NCI-H146 treated with DMSO at 0.1 percent for 48 hours (cell line): ENCODE measurements at regions not wholly inside any gene's neighbourhood (a gene's known extent, or its start where the extent isn't known, plus 50 kb on each side); places are given as distances from the start of the nearest gene placed in this dataset.

Source experiments
- DNase-seq: peaks from one replicate; lab custom pipeline; 2025; ENCODE audit not compliant: unreplicated experiment; lab: John Stamatoyannopoulos, UW

DNA sequence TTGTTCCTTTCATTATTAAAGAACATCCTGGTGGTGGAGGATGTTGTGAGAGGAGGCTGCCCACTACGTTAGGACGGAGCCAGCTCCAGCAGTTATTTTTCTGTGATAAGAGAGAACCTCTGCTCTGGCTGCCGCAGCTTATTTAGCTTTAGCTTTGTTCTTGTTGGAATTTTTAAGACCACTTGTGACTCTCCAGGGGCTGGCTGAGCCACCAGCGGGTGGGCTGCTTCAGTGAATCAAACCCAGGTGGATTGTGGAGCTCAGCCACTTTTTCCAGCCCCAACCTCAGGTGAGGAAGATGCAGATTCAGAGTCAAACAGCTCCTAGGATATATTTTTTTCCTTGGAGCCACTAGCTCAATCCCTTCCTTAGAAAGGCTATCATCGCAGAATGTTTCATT, 83.1 kb upstream of the CTTNBP2NL start:
- DNase-seq, result no peak

DNA sequence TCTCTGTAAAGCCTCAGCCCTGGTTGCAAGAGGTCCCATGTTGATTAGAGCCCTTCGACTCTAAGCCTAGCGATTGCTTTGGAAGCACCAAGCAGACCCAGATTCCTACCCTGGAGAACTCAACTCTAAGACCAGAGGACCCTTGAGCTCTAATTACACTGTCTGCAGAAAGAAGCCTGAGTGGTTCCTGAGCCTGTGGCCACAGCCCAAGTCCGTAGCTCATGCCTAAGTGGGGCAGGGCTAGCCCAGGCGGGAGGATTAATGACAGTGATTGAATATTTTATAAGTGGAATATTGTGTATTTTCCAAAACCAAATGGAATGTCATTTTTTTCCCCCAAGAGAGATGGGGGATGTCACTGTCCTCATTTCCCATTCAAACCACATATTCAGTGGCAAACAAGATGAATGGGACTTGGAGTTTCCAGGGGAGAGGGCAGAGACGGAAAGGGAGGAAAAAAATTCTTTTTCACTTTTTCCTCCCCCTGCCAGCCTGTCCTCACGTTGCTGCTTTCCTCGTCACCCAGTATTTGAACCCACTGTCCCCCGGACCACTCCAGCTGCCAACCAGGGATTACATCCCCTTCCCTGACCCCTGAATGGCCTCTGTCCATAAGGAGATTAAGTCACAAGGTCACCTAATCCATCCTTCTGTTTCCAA, 79.6 kb upstream of the CTTNBP2NL start:
- DNase-seq, result no peak

DNA sequence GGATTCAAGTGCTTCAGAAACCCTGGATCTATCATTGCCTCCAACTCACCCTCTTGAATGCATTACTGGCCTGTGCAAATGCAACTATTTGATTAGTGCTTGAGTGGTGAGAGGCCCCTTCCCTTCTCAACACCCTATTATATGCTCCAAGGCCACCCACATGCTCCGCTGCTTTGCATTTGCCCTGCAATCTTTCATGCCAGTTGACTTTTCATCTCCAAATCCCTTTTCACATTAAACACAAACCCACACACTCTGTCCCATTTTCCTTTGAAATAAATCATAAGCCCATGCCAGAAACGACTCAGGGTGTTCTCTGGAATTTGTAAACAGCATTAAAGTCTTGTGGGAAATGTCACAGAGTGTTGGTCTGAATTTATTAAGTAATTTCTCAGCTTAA, 78.9 kb upstream of the CTTNBP2NL start:
- no peak for DNase-seq

DNA sequence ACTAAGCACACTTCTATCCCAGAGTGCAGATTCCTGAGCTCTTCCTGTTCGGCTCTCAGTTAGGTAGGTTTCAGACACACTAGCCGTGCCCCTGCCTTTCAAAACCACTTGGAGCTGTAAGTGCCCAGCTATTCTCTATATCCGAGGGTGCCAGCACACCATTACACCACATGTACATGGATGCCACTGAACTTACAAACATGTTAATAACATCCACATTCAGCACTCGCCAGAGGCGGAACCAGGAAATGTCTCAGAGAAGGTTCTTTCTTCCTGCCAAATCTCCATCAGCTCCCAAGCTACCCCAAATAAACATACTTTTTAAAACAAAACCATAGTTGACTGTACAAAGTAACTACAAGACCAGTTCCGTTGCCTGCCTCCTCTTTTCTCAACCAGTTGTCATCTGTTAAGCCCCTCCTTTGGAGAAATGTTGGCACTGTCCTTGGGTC, 78.4 kb upstream of the CTTNBP2NL start:
- no peak for DNase-seq

DNA sequence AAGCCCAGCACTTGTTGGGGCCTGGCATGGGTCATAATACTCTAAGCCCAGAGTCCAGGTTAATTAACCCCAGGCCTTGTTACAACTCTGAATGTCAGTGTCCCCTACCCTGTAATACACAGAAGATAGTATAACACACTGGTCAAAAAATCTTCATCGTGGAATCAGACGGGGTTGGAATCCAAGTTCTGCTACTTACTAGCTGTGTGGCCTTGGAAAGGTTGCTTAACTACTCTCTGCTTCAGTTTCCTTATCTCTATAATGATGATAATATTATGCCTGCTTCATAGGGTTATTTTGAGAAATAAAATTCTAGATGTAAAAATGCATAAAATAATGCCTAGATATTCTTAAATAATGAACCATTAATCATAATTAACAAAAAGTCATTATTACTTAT, 77.8 kb upstream of the CTTNBP2NL start:
- no peak for DNase-seq

DNA sequence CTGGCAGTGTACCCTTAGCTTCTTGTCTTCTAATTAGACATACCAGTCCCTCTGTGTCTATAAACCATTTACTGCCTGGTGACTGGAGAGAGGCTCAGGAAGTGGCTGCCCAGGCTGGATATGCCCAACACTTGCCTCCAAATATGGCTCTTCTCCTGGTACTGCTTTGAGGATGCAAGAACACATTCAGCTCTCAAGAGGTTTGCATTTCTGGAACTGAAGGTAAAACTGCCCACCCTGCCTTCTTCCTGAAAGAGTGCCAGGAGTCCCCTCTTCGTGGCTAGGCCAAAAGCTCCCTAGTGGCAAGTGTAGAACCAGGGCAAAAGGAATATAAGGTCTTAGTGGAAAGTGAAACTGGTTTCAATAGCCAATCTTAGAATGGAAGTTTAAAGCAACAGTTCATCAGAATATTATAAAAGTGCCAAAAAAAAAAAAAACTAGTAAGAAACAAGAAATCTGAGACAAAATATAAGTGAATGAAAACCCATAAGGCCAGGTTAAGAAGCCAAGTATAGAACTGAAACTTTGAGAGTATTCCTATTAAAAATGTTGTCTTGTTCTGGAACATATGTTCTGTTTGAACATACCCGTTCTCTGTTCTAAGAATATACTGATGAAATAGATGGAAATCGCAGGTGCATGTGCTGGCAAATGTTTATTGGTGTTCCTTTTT, 77.2 kb upstream of the CTTNBP2NL start:
- DNase-seq, result no peak

DNA sequence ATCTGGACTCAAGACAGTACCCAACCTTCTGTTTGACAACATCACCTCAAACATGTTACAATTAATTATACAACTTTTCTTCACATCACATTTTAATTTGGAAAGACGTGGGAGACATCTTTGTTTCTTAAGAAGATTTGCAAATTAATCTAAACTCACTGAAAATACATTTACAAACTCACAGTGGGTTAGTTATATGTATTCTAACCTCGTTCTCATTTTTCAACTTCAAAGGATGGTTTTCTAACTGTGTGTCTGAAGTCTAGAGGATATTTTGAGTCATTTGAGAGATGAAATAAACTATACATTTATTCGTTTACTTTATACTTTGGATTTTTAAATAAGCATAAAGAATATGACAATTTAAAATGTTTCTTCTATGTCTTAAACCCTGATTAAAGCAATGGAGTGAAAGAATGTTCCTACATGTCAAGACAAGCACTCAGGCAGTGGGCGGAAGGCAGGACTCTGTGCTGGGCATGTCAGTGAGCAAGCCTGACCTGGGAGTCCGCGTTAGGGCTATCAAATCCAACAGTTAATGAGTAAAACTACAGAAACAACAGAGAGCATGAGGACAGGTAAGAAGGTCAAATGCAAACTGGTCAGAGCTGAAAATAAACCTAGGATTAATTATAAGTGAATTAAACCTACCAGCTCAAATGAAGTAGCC, 76.5 kb upstream of the CTTNBP2NL start:
- no peak for DNase-seq

DNA sequence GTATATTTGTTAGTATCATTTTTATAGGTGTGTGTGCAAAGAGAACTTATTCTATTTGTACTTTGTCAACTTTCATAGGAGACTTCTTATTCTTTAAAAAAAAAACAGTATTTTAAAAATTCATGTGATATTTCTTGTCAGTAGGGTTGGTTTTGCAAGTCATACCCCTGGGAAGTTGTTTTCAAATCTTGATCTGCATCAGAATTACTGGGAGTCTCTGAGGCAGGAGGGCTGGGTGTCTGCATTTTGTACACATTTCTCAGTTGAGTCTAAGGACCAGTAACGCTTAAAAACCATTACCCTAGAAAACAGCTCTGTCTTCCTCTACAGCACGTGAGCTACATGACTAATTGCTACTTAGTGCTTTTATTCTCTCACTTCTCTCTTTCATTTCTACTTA, 76.0 kb upstream of the CTTNBP2NL start:
- DNase-seq, result no peak

- no peak for DNase-seq
These were observed 74.0 kb upstream of the CTTNBP2NL start for GRCh38 chr1:112322018-112322417.

DNA sequence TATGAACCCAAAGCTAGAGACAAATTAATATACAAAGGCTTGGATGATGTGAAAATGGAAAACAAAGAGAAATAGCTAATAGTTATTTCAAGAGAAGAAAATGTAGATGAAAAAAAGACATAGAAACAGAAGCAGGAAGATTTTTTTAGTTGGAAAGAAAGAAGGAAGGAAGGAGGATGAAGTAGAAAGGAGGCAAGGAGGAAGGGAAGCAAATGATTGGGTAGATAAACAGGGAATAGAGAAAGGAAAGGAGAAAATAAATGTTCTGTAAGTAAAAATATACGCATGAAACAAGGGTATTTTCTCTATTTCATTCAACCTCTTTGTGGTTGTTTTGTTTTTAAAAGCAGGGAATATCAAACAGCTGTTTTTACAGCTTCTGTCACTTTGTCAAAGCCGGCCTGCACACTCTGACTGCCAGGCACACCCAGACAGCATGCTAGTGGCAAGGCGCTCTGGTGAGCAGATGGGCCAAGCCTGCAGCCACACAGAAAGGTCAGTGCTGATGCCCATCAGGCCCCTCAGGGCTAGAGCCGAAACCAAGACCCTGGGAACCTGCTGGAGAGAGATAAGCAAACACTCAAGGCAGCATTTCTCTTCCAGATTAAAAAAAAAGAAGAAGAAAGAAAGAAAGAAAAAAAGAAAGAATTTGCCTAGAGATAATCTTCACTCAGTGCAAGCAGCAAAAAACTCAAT, 72.9 kb upstream of the CTTNBP2NL start:
- no peak for DNase-seq

DNA sequence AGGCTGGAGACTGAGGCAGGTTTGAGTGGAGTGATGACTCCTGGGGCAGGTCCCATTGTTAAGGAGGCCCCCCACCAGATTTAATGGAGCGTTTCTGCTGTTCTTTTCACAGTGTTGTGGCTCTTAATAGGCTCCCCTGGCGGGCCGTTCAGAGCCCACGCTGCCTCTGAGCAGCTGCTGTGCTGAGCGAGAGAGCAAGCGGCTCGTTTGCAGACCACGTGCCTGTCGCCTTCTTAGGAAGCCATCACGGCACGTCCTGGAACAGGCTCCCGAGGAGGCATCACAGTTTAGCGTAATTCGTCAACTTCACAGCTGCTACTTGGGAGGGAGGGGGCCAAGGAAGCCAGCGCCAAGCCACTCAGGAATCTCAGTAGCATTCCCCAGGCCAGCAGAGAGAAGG, 70.5 kb upstream of the CTTNBP2NL start:
- DNase-seq, result peak; percentile 68

DNA sequence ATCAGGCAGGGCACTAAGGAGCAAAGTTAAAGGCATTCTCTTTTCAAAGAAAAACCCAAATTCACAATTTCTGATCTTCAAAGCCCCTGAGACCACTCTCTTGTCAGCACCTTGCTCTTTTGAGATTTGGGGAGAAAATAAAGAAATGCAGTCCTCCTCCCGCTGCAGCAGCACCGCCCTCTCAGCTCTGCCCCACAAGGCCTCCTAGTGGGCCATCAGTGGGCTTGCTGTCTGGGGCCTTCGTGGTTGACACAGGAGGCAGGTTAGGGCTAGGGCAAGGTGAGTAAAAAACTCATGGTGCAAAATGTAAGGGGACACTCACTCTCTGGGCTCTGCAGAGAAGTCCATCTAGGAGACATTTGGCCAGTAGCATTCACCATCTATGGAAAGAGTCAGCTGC, 67.4 kb upstream of the CTTNBP2NL start:
- no peak for DNase-seq

GRCh38 chr1:112332176-112333150, 63.6 kb upstream of the CTTNBP2NL start:
- no peak for DNase-seq

DNA sequence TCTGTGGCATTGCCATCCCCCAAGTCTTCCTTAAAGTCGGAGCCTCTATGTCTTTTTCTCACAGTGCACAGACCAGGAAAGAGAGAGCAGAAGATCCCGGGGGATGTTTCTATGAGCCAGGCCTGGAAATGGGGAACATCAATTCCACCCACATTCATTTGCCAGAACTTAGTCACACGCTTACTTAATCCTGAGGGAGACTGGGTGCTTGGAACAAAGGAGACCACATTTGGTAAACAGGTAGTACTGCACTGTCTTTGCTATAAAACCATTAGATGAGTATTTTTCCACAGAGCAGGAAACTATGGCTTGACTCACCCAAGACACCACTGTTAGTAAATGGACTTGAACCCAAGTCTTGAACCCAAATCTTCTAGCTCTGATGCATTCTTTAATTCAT, 60.7 kb upstream of the CTTNBP2NL start:
- no peak for DNase-seq

GRCh38 chr1:112337028-112337531, 58.9 kb upstream of the CTTNBP2NL start:
- DNase-seq, result peak; percentile 37

DNA sequence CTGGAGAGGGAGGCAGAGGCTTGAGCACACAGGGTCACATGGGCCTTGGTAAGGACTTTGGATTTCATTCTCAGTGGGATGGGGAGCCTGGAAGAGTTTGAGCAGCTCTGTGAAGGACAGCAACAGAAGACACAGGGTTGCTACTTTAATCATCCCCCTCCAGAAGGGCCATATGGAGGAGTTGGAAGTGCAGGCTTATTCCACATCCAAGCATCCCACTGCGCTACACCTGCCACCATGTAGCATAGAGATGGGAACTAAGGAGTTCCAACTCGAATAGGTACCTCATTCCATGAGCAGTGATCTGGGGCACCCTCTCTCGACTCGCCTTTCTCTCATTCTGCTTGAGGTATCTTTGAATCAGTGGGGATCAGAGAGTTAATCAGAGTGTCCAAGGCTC, 54.0 kb upstream of the CTTNBP2NL start:
- DNase-seq, result no peak

- no peak for DNase-seq
These were observed 53.5 kb upstream of the CTTNBP2NL start for GRCh38 chr1:112342558-112342957.

GRCh38 chr1:112344754-112345423, 51.1 kb upstream of the CTTNBP2NL start:
- DNase-seq, result no peak
